GM19324 (cell line): ENCODE measurements at regions not wholly inside any gene's neighbourhood (a gene's known extent, or its start where the extent isn't known, plus 50 kb on each side); places are given as distances from the start of the nearest gene placed in this dataset.

Experiments
- ATAC-seq: cut with Tn5 transposase; IDR thresholded peaks from one replicate; pipeline ENCODE4 v1.9.1; 2021; ENCODE audit warnings: mild to moderate bottlenecking, moderate library complexity; ENCODE audit not compliant: unreplicated experiment, low FRiP score

DNA sequence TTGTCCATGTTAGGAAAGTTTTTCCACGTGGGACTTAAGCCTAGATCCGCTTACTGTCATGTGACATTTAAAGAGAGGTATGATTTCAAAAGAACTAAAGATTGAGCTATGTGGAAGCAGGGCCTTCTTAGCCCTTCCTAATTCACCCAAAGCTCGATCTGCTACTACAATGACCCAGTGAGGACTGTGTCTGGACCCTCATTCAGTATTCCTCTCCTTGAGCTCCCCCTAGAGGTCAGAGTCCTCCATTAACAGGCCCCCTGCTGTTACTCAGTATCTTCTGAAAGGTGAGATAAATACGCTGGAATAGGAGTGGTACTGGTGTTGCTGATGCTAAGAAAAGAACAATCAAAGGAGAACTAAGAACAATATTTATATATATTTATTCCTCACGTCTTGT lies 414.0 kb downstream of the GJA1 start:
- ATAC-seq = peak; percentile 81

DNA sequence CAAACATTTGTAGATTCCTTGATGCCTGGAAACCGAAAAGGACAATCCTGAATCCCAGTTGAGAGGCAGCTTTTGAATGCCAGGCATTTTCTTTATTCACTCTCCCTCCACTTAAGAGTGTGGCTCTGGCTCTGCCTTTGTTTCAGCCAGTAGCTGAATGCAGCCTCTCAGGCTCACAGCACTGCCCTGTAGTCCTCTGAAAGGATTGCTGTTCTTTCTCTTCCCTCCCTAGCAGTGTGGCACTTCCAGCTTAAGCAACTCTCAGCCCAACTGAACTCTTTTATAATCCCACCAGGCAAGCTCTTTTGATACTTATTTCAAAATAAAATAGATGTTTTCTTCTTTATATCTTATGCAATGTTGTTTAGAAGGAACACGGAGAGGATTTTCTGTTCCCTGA lies 415.6 kb downstream of the GJA1 start:
- ATAC-seq = no peak

DNA sequence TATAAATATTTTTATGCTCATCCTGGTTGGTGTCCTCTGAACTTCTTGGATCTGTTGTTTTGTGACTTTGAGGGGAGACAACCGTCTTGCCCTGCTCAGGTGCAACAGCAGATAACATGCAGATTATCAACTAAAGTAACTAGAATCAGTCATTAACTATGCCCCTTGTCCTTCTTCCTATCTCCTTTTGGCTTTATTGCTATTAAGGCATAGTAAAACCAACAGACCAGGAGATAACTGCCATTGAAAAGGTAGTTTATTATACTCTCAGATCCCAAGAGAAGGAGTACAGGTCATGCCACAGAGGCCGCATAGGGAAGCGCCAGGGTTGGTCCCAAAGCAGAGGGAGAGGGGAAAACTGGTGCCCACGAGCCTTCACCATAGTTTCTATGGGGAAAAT lies 418.2 kb downstream of the GJA1 start:
- no peak for ATAC-seq

DNA sequence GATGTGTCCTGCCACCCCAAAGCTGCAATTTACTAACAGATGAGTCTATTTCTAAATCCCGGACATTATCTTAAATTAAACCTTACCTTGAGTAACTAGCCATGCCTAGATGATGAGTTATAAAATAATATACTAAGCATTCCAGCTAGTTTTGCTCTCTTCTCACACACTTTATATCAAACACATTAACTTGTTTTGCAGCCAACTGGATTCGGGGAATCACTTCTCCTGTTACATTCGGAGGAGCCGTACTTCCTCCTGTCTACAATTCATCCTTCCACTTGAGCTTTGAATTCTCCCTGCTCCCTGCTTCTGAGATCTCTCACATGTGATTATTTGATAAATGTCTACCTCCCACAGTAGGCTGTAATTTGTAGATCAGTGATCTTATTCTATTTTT lies 420.1 kb downstream of the GJA1 start:
- no peak for ATAC-seq

DNA sequence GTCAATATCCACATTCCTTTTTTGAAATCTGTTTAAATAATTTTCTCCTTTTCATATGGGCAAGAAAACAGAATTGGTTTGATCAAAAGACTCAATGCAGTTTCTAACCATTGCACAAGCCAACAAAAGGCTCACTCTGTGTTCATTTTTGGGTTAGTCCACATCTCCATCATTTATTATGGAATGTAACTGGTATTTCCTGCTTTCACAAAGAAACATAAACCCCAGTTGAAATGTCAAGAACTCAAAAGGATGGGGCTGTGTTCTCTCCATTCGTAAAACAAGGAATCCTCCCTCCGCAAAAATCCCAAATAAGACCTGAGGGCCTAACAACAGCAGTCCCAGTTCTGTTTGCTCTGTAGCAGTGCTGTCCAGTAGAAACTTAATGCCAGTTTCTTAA lies 420.9 kb downstream of the GJA1 start:
- ATAC-seq = no peak

DNA sequence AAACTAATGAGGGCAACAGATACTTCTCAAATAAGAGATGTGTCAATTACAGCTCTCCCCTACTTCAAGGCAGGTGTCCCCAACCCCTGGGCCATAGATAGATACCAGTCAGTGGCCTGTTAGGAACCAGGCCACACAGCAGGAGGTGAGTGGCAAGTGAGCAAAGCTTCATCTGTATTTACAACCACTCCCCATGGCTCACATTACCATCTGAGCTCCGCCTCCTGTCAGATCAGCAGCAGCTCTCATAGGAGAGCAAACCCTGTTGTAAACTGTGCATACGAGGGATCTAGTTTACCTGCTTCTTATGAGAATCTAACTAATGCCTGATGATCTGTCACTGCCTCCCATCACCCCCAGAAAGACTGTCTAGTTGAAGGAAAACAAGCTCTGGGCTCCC lies 422.1 kb downstream of the GJA1 start:
- no peak for ATAC-seq

DNA sequence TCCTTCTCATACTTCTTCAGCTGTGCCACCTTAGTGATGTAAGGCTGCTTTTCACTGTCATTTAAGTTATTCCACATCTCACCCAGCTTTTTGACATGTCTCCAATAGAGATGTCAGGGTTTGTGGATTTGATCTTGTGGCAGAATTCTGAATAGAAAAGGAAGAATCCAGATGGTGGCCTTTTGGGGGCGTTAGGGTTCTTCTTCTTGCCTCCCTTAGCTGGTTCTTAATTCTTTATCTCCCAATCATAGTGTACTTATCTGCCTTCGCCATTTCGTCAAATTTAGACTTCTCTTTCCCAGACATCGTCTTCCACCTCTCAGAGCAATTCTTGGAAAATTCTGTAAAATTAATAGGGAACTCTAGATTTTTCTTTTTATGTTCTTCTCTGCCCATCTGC lies 422.9 kb downstream of the GJA1 start:
- ATAC-seq = no peak

DNA sequence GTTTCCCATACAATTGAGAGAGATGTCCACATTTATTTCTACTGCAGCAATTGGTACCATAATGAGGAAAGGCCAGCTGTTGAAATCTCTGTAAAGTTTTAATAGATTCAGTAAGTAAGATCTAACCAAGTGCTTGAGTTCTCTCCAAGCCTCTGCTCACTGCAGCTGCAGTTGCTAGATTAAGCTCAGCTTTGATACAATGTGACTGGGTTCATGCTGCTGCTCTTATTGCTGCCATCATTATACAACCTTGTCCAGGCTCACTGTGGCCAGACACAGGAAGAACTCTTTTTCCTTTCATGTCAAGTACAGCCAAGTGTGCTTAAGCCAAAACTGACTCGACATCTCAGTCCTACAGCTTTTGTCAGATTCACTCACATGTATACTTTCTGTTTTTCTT lies 423.5 kb downstream of the GJA1 start:
- ATAC-seq = no peak

DNA sequence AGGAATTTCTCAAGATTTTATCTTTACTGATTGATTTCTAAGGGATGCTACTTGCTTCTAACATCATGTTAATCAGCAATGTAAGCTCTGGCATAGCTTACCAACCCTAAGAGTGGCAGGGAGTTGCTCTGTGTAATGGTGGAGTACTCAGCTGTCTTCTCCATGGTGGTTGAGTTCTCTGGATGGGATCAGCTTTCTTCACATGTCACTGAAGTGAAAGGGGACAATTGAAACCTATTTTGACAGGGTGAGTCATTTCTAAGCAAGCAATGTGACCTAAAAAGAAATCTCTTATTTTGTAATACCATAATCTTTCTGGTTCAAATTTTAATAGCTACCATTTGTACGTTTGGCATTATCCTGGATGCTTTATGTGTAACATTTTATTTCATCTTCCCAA lies 430.4 kb downstream of the GJA1 start:
- no peak for ATAC-seq

DNA sequence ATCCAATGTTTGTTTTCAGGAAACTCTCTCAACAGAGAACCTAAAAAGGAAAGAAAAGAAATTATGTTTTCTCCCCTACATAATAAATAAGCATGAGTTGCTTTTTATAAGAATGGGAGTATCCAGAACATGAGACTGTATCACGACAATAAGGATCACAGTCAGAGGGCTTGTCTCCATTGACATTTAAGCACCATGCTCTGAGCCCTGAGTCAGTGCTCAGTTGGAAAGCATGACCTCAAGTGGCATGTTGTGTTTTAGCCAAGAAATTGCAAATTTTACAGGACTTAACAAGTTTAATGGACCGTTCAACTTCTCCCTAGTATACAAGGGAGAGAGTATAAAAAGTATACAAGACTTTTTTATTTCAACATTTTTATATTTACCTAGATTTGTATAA lies 431.6 kb downstream of the GJA1 start:
- ATAC-seq = no peak

DNA sequence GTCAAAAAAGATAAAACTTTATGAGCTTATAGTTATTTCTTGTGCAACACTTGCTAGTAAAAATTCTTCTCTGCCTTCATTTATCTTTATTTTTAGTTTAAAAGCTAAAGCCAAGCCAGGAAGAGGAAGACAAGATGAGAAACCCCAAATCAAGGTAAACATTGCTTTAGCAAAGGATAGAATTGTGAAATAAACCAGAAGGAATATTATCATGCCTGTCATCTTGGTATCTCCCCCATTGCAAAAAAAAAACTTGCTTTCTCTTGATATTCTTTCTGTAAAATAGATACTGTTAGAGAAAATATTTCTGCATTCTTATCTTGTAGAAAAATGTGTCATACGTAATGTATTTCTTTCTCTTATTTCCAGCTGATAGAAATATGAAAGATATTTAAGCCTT lies 432.8 kb downstream of the GJA1 start:
- ATAC-seq = no peak

DNA sequence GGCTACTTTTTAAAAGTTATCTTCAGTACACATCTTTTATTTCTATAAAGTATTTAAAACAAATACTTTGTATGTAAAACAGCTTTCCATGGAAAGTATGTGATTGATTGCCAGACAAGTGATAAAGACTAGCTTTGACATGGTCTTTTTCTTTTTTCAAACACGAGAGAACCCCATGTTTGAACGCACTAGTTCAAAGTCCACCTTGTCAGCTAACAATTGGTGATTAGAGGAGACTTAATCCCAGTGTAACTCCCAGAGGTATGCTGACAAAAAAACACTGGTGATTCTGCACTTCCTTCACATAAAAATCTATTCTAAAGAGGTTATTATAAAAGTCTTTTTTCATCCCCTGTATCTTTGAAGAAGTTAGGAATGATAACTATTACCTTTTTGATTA lies 438.1 kb downstream of the GJA1 start:
- no peak for ATAC-seq

DNA sequence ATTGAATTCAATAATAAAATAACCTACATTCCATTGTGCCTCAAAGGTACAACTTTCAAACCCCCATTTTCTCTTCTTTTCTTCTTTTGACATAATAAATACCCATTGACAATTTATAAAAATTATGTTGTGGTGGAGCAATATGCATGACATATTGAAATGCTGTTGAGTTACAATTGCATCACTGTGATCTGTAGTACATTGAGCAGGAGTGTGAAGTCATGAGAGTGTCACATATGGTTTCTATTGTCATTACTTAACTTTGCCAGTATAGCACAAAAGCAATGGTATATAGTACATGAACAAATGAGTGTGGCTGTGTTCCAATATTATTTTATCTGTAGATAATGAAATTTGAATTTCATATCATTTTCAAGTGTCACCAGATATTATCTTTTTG lies 441.3 kb downstream of the GJA1 start:
- ATAC-seq = no peak

DNA sequence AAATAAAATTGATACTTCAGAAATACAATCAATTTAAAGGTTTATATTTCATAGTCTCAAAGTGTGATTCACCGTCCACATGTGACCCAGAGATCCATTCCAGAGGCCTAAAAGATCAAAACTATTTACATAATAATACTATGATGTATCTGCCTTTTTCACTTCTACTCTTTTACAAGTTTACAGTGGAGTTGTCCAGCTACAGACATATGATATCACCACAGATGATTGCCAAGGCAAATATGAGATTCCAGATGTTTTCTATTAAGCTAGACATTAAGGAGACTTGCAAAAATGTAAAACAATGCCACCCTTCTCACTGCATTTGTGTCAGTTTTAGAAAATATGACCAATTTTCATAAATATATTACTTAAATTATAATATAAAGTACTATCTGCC lies 443.7 kb downstream of the GJA1 start:
- no peak for ATAC-seq

DNA sequence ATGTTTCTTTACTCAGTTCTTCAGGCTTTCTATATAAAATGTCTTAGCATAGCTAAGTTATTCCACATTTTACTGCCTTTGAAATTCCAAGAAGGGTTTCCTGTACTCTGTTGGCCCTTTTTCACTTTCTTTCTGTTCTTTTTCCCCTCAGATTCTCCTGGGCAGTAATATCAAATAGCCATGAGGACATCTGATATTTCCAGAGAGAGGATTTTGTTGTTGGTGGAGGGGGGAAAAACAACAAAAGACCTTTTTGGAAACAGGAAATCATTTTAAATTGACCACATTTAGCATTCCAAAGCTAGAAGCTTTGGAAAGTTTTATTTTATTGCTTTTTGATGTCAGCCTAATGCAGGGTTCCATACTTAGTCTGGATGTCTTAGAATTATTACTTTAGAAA lies 445.4 kb downstream of the GJA1 start:
- ATAC-seq = no peak

DNA sequence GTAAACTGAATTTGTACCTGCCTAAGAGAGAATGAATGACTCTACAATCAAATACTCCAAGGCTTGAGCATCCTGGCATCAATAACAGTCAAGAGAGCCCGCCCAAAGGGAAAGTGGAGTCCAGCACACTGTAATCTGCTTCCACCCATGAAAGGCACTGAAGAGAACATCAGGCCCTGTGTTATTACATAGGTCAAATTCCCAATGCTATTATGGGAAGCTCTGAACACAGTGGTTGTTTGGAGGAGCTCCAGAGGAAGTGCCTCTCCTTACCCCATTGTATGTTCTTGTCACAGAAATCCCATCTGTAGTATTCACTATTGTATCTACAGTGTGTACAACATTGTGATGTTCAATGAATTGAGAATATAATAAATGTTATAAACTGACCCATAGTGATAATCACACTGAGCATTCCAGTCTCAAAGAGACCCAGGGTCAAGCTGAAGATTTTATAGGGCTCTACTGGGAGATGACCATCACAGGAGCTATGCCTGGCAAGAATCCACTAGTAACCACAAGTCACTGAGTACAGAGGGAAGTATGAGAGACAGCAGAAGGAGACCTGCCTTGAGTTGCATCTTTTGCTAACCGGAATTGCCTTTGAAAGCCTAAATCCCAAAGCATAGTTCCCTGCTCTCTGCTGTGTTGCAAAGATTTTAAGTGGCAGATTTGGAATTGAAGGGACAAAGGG lies 446.7 kb downstream of the GJA1 start:
- no peak for ATAC-seq

DNA sequence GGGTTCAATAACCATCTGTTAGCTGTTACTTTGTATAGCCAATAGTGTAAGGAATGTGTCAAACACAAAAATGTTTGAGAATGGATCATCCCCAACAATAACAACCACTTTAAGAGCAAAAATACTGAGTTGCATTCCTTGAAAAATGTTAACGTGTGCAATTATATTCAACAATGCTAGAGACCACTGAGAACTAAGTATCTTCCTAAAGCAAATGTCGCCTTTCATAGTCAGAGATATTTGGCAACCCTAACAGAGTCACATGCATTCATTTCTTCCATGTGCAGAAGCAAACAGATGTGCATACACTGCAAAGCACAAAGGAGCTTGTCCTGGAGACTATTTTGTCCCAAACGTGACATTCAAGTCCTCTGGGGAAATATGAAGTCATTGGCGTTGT lies 448.6 kb downstream of the GJA1 start:
- ATAC-seq = no peak

DNA sequence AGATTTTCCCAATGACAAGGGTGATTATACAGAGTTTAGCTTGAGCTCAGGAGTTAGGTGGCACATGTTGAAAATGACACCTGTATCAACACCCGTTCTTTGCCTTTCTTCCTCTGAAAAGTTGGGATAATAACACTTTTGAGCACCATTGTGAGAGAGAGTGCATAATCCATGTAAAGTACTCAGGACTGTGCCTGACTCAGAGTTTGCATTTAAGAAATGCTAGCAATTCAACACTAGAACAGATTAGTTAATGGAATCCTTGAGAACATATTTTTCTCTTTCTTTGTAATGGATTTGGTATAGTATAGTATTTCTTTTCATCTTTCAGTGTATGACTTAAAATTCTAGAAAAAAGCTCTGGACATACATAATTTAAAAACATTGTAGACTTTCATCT lies 449.2 kb downstream of the GJA1 start:
- ATAC-seq = no peak

DNA sequence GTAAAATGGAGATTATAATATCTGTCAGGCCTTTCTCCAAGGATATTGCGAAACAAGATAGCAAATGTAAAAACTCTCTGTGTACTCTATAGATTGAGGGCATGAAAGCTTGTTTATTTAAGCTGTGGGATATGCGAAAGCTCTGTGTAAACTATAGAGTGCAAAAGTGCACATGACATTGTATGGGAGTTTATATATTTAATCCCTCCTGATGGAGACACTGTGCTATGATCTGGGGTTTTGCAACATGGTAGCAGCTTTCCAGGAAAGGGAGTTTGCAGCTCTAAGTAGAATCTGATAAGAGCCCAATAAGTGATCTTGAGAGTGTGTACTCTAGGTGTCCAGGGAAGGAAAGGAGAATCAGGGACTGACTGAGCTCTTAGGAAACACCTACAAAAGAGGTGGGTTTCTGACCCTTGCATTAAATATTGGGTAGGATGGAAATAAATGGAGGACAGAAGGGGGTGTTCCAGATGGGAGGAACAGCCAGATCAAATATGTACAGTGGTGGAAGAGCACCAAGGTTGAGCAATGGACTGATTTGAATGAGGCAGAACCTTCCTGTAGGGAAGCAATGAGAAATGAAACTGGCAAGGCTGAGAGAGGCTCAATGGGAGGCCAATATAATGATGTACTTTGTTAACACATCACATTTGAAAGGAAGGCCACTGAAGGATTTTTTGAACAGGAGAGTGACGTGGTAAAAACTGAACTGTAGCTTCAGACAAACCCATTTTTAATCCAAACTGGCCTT lies 450.1 kb downstream of the GJA1 start:
- no peak for ATAC-seq

DNA sequence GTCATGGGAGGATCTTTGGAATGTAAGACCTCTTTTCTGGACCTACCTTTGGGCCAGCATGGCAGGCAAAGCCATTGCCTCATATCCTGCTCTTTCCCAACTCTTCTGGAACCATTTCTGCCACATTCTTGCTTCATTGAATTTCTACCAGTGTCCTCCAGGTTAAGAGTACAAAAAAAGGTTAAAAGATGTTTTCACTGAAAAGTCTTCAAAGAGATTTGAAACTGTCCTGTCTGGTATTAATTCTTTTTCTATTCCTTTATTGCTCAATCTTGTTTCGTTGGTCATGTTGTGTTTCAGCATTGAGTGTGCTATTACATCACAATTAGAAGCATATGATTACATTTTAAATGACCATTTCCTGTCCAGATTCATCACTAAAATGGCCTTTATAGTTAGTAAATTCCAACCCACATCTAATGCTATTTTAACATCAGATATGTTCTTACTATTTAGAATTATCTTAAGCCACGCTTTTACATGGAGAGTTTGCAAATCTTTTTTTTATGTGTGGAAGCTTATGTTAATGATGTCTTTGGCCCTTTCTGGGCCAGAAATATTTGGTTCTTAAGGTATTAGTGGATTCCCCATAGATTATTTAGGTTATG lies 450.9 kb downstream of the GJA1 start:
- no peak for ATAC-seq

DNA sequence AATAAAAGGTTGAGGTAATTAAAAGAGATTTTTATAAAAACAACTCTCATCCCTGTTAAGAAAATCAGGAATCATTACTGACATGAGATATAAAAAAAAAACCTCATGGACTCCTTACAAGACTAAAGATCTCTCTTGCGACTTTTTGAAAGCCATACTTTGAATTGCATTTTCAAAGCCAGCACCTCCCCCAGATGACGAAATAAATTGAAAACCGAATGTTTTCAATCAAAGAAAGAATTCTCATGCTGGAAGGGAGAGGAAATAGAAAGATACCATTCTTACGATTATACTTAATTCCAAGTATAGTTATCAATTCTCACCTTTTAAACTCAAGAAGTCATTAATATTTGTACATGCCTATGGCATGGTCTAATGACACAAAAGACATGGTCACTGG lies 452.3 kb downstream of the GJA1 start:
- no peak for ATAC-seq

DNA sequence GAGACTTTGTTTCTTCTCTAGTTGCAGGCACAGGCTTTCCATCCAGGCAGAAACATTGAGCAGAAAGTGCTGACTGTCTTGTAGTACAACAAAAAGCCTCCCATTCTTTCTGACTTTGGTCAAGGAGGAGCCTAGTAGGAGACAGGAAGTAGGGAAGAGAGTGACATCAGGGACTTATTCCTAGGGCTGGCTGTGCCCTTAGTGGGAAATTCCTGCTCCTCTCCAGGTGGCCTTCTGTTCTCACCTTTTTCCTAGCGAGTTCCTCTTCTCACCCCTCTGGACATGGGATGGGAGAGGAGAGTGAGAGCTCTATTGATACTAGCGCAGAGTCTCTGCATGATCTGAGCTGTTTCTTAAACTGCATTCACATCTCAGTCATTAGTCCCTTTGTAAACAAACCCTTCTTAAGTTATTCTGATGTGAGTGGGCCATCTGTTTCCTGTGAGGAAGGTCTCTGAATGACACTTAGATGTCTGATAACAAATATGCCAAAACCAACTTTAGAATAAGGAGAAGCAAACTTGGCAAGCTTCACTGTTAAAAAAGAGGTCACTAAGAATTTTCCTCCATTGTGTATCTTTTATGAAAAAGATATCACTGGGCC lies 455.0 kb downstream of the GJA1 start:
- no peak for ATAC-seq
